ENCODE measurements at regions not wholly inside any gene's neighbourhood (a gene's known extent, or its start where the extent isn't known, plus 50 kb on each side); places are given as distances from the start of the nearest gene placed in this dataset.

- ChIA-PET POLR2A (no interaction called here), CTCF (no interaction called here)
- intact Hi-C loops (cut with micrococcal nuclease): no loop called here
- Mint-ChIP-seq H3K36me3 (no peaks in the 10 kb centered on the region), H3K27ac (no peak overlapping the region), H3K27me3 (no peaks in the 10 kb centered on the region), H3K9me3 (no peaks in the 10 kb centered on the region), H3K4me3 (no peak overlapping the region), H3K4me1 (ENCODE audit: low read depth) (no peaks in the 10 kb centered on the region)
- no peak for DNase-seq
These were observed 455.0 kb downstream of the COL12A1 start for GRCh38 chr6:74750826-74751225.

DNA sequence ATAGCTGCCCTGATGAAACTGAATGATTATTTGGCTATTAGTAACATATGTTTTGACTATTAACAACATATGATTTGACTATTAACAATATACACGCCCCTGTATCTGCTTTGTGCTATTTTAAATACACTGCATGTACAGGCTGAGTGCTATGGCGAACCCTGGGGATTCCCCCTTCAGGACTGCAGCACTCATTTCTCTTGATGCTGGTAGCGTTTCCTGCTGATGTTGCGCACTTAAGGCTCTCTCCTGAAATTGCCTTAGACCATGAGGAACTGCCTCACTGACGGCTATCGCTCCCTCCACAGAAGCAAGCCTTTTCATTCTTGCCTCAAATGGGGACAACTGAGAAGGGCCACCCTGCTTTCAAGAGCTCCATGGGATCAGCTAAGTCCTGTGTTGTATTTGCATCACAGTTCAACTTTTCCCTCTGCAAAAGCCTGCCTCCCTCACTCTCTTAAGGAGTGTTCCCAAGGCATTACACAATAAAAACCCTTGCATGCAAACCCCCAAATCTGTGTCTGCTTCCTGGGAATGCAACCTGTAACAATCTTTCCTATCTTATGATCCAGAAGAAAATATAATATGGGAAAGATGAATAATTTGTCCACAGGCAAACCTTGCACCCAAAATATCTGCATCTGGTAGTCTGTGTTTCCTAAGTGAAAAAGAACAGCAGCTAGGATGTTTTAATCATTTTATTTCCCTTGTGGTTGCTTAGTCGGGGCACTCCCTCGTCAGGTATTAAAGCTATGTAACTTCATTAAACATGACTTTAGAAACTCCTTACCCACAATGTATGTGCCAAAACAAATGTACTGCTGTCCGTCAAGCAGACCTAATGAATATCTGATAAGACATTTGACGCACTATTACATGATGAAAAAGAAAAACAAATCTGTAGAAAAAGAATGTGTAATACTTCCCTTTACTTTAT lies 456.4 kb downstream of the COL12A1 start:
- no peak for DNase-seq
- Mint-ChIP-seq H3K4me3 (no peak overlapping the region), H3K4me1 (ENCODE audit: low read depth) (no peaks in the 10 kb centered on the region), H3K27me3 (no peaks in the 10 kb centered on the region), H3K9me3 (no peaks in the 10 kb centered on the region), H3K36me3 (no peaks in the 10 kb centered on the region), H3K27ac (no peak overlapping the region)
- ChIA-PET CTCF (no interaction called here), POLR2A (no interaction called here)
- intact Hi-C loops (cut with micrococcal nuclease): no loop called here

DNA sequence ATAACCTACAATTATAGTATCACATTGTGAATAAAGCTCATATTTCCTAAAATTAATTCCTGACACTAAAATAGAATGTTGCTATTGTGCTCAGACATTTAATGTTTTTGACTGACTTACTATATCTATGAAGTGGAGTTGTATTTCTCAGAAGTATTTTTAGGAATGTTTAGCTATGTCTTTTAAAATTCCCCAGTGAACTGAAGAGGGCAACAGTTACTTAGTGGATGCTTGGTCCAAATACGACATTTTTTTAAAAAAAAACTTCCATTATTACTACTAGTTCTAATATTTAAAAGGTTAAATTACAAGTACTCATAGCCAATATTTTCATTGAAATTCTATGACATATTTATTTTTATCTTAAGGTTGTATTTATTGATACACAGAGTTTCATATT lies 460.2 kb downstream of the COL12A1 start:
- CTCF ChIA-PET: no interaction called here
- Mint-ChIP-seq H3K27me3 (no peaks in the 10 kb centered on the region), H3K27ac (no peak overlapping the region), H3K4me1 (ENCODE audit: low read depth) (no peaks in the 10 kb centered on the region), H3K4me3 (no peak overlapping the region), H3K36me3 (no peaks in the 10 kb centered on the region), H3K9me3 (no peaks in the 10 kb centered on the region)
- POLR2A ChIA-PET: no interaction called here
- no peak for DNase-seq
- intact Hi-C loops (cut with micrococcal nuclease): no loop called here

GRCh38 chr6:74742793-74743508 lies 462.9 kb downstream of the COL12A1 start:
- ChIA-PET POLR2A (no interaction called here), CTCF (no interaction called here)
- Mint-ChIP-seq H3K9me3 (no peaks in the 10 kb centered on the region), H3K27me3 (no peaks in the 10 kb centered on the region), H3K27ac (no peak overlapping the region), H3K36me3 (no peaks in the 10 kb centered on the region), H3K4me1 (ENCODE audit: low read depth) (no peaks in the 10 kb centered on the region), H3K4me3 (no peak overlapping the region)
- intact Hi-C loops (cut with micrococcal nuclease): no loop called here
- DNase-seq: no peak

DNA sequence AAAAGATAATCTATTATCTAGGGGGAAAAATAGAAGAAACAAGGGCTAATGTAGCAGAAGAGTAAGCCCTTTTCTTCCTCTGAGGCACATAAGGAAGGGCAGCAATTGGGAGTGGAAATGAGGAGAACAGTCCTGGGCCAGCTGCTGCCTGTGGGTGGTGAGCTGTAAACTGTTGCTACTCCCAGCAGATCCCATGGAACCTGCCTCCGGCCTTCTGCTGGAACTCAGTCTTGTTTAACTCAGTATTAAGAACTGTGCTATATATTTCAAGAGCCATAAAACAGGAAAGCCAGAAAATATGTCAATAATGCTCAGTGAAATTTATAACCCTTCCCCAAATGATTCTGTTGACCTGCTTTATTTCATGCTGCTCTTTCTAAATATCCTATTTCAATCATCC lies 464.2 kb downstream of the COL12A1 start:
- H3K27ac Mint-ChIP-seq: no peak overlapping the region
- CTCF ChIA-PET: no interaction called here
- intact Hi-C loops (cut with micrococcal nuclease): no loop called here
- no peaks in the 10 kb centered on the region for H3K27me3 Mint-ChIP-seq
- H3K4me1 Mint-ChIP-seq (ENCODE audit: low read depth): no peaks in the 10 kb centered on the region
- H3K9me3 Mint-ChIP-seq: peaks cover 6% of the 10 kb centered on the region
- POLR2A ChIA-PET: no interaction called here
- no peak for DNase-seq
- no peaks in the 10 kb centered on the region for H3K36me3 Mint-ChIP-seq
- H3K4me3 Mint-ChIP-seq: no peak overlapping the region

- ChIA-PET POLR2A (no interaction called here), CTCF (no interaction called here)
- H3K27ac Mint-ChIP-seq: no peak overlapping the region
- intact Hi-C loops (cut with micrococcal nuclease): no loop called here
- H3K36me3 Mint-ChIP-seq: no peaks in the 10 kb centered on the region
- no peak overlapping the region for H3K4me3 Mint-ChIP-seq
- no peaks in the 10 kb centered on the region for H3K27me3 Mint-ChIP-seq
- no peak for DNase-seq
- no peaks in the 10 kb centered on the region for H3K4me1 Mint-ChIP-seq (ENCODE audit: low read depth)
- peaks cover 11% of the 10 kb centered on the region for H3K9me3 Mint-ChIP-seq
These were observed 470.5 kb downstream of the COL12A1 start for GRCh38 chr6:74735304-74735703.

DNA sequence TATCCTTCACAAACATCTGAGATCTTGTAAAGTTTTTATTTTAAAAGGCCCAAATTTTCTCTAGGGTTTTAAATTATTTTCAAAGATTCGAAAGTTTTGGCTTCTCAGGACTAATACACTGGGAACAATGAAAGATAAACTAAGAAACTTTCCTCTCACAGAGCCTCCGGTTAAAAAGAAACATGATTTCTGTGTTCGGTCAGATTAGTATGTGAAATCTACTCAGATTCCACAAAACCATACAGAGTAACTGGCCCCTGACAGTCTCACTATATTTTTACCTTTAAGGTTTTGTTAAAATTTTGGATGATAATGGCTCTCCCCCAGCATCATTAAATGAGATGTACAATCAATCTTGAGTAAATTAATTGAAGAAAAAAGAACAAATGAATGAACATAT lies 471.0 kb downstream of the COL12A1 start:
- POLR2A ChIA-PET: no interaction called here
- Mint-ChIP-seq H3K9me3 (peaks cover 11% of the 10 kb centered on the region), H3K4me3 (no peak overlapping the region), H3K4me1 (ENCODE audit: low read depth) (no peaks in the 10 kb centered on the region), H3K36me3 (no peaks in the 10 kb centered on the region), H3K27me3 (no peaks in the 10 kb centered on the region), H3K27ac (no peak overlapping the region)
- intact Hi-C loops (cut with micrococcal nuclease): no loop called here
- DNase-seq: no peak
- CTCF ChIA-PET: no interaction called here

GRCh38 chr6:74733830-74734620 lies 471.8 kb downstream of the COL12A1 start:
- no peaks in the 10 kb centered on the region for H3K4me1 Mint-ChIP-seq (ENCODE audit: low read depth)
- no peak for DNase-seq
- intact Hi-C loops (cut with micrococcal nuclease): no loop called here

DNA sequence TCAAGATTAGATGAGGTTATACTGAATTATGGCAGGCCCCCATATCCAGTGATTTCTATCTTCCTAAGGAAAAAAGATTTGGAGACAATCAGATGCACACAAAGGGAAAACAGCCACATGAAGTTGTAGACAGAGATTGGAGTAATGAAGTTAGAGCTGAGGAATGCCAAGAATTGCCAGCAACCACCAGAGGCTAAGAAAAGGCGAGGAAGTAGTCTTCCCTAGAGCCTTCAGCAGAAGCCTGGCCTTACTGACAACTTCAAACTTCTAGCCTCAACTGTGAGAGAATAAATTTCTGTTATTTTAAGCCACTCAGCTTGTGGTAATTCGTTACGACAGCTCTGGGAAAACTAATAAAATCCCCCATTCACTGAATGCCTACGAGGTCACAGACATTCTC lies 473.9 kb downstream of the COL12A1 start:
- intact Hi-C loops (cut with micrococcal nuclease): no loop called here
- H3K36me3 Mint-ChIP-seq: no peaks in the 10 kb centered on the region
- H3K27me3 Mint-ChIP-seq: no peaks in the 10 kb centered on the region
- no peak for DNase-seq
- H3K4me3 Mint-ChIP-seq: no peak overlapping the region
- H3K4me1 Mint-ChIP-seq (ENCODE audit: low read depth): no peaks in the 10 kb centered on the region
- POLR2A ChIA-PET: no interaction called here
- CTCF ChIA-PET: no interaction called here
- no peak overlapping the region for H3K27ac Mint-ChIP-seq
- peaks cover 8% of the 10 kb centered on the region for H3K9me3 Mint-ChIP-seq

More at GRCh38 chr6:74733830-74734620, 471.8 kb downstream of the COL12A1 start:
- H3K36me3 Mint-ChIP-seq: no peaks in the 10 kb centered on the region
- H3K27ac Mint-ChIP-seq: no peak overlapping the region
- CTCF ChIA-PET: no interaction called here
- peaks cover 11% of the 10 kb centered on the region for H3K9me3 Mint-ChIP-seq
- H3K27me3 Mint-ChIP-seq: no peaks in the 10 kb centered on the region
- POLR2A ChIA-PET: no interaction called here
- no peak overlapping the region for H3K4me3 Mint-ChIP-seq

GRCh38 chr6:74731204-74731603 lies 474.6 kb downstream of the COL12A1 start:
- H3K36me3 Mint-ChIP-seq: no peaks in the 10 kb centered on the region
- CTCF ChIA-PET: no interaction called here
- H3K4me3 Mint-ChIP-seq: no peak overlapping the region
- POLR2A ChIA-PET: no interaction called here
- no peak overlapping the region for H3K27ac Mint-ChIP-seq
- H3K9me3 Mint-ChIP-seq: peaks cover 5% of the 10 kb centered on the region
- no peaks in the 10 kb centered on the region for H3K27me3 Mint-ChIP-seq
- intact Hi-C loops (cut with micrococcal nuclease): no loop called here
- no peak for DNase-seq
- no peaks in the 10 kb centered on the region for H3K4me1 Mint-ChIP-seq (ENCODE audit: low read depth)

DNA sequence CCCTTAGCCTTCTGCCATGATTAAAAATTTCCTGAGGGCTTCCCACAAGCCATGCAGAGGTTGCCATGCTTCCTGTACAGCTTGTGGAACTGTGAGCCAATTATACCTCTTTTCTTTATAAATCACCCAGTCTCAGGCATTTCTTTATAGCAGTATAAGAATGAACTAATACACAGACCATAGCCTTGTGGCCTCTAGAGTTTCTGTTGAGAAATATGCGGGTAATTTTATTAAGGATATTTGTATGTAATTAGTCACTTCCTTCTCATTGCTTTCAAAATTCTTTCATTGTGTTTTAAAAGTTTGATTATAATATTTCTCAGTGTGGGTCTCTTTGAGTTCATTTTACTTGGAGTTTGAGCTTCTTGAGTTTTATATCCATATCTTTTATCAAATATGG lies 484.9 kb downstream of the COL12A1 start:
- CTCF ChIA-PET: no interaction called here
- no peak overlapping the region for H3K4me3 Mint-ChIP-seq
- no peaks in the 10 kb centered on the region for H3K36me3 Mint-ChIP-seq
- H3K27me3 Mint-ChIP-seq: no peaks in the 10 kb centered on the region
- POLR2A ChIA-PET: no interaction called here
- no peak overlapping the region for H3K27ac Mint-ChIP-seq
- DNase-seq: no peak
- no peaks in the 10 kb centered on the region for H3K4me1 Mint-ChIP-seq (ENCODE audit: low read depth)
- intact Hi-C loops (cut with micrococcal nuclease): no loop called here
- peaks cover 14% of the 10 kb centered on the region for H3K9me3 Mint-ChIP-seq

- intact Hi-C loops (cut with micrococcal nuclease): no loop called here
- H3K36me3 Mint-ChIP-seq: no peaks in the 10 kb centered on the region
- no peak overlapping the region for H3K27ac Mint-ChIP-seq
- DNase-seq: no peak
- no peak overlapping the region for H3K4me3 Mint-ChIP-seq
- no peaks in the 10 kb centered on the region for H3K27me3 Mint-ChIP-seq
- peaks cover 7% of the 10 kb centered on the region for H3K9me3 Mint-ChIP-seq
- ChIA-PET POLR2A (no interaction called here), CTCF (no interaction called here)
- H3K4me1 Mint-ChIP-seq (ENCODE audit: low read depth): no peaks in the 10 kb centered on the region
These were observed 488.3 kb downstream of the COL12A1 start for GRCh38 chr6:74717591-74717990.

Measured in activated CD4-positive, alpha-beta memory T cell treated with anti-CD3 and anti-CD28 coated beads for 36 hours (primary cell).